GM23338 (cell line): ENCODE measurements at regions not wholly inside any gene's neighbourhood (a gene's known extent, or its start where the extent isn't known, plus 50 kb on each side); places are given as distances from the start of the nearest gene placed in this dataset.

Experiments
- ATAC-seq: fragments of 200-7000 bp; cut with Tn5 transposase; 3 replicates; pipeline ENCODE4 v1.9.1; 2020
- DNase-seq: peaks from one replicate; pipeline ENCODE4 v3.0.0-alpha.2; 2015; ENCODE audit warnings: low spot score
- H2AFZ ChIP-seq: fragments of 200-600 bp; sonication (generic); 2 replicates; pipeline ENCODE4 v1.8.0; 2016; ENCODE audit warnings: antibody characterized with exemption, mild to moderate bottlenecking, moderate library complexity
- H3F3A ChIP-seq: fragments of 200-600 bp; sonication (generic); replicated peaks from 2 replicates; pipeline ENCODE4 v1.8.0; 2017; ENCODE audit warnings: antibody characterized with exemption, mixed run types, low read depth
- H3K27ac ChIP-seq: fragments of 200-600 bp; sonication (generic); 2 replicates; pipeline ENCODE4 v1.6.1; 2016; ENCODE audit warnings: low read depth
- H3K27me3 ChIP-seq: fragments of 200-600 bp; sonication (generic); 2 replicates; pipeline ENCODE4 v1.8.0; 2016; ENCODE audit warnings: mild to moderate bottlenecking, mixed run types, moderate library complexity; ENCODE audit not compliant: insufficient read depth
- H3K36me3 ChIP-seq: fragments of 200-600 bp; sonication (generic); 2 replicates; pipeline ENCODE4 v1.8.0; 2016; ENCODE audit warnings: mild to moderate bottlenecking; ENCODE audit not compliant: insufficient read depth
- H3K4me1 ChIP-seq: fragments of 200-600 bp; sonication (generic); 2 replicates; pipeline ENCODE4 v1.8.0; 2016; ENCODE audit warnings: mild to moderate bottlenecking, moderate library complexity; ENCODE audit not compliant: insufficient read depth
- H3K4me2 ChIP-seq: fragments of 200-600 bp; sonication (generic); 2 replicates; pipeline ENCODE4 v1.7.1; 2017; ENCODE audit warnings: mixed run types
- H3K4me3 ChIP-seq: fragments of 200-600 bp; sonication (generic); 2 replicates; pipeline ENCODE4 v1.6.1; 2016; ENCODE audit warnings: mixed run types
- H3K79me2 ChIP-seq: fragments of 200-600 bp; sonication (generic); replicated peaks from 2 replicates; pipeline ENCODE4 v1.8.0; 2017; ENCODE audit warnings: mild to moderate bottlenecking; ENCODE audit not compliant: insufficient read depth
- H3K9me2 ChIP-seq: fragments of 200-600 bp; sonication (generic); 2 replicates; pipeline ENCODE4 v1.8.0; 2017; ENCODE audit not compliant: insufficient read depth
- H4K20me1 ChIP-seq: fragments of 200-600 bp; sonication (generic); replicated peaks from 2 replicates; pipeline ENCODE4 v1.8.0; 2017; ENCODE audit warnings: mild to moderate bottlenecking; ENCODE audit not compliant: insufficient read depth
- H3K27ac Mint-ChIP-seq: 2 replicates; pipeline ENCODE4 v1.8.0; 2020; ENCODE audit warnings: inconsistent platforms, mild to moderate bottlenecking, moderate library complexity, mixed read lengths
- H3K27me3 Mint-ChIP-seq: 3 replicates; pipeline ENCODE4 v1.8.0; 2022; ENCODE audit warnings: low read depth, mild to moderate bottlenecking, moderate library complexity, mixed read lengths, inconsistent platforms; ENCODE audit not compliant: insufficient read depth, poor library complexity
- H3K36me3 Mint-ChIP-seq: 3 replicates; pipeline ENCODE4 v1.8.0; 2021; ENCODE audit warnings: low read depth, mild to moderate bottlenecking, inconsistent platforms, moderate library complexity, mixed read lengths
- H3K4me1 Mint-ChIP-seq: 3 replicates; pipeline ENCODE4 v1.8.0; 2020; ENCODE audit warnings: mild to moderate bottlenecking, inconsistent platforms, mixed read lengths
- H3K4me3 Mint-ChIP-seq: 3 replicates; pipeline ENCODE4 v1.8.0; 2021; ENCODE audit warnings: moderate library complexity, mild to moderate bottlenecking, inconsistent platforms, mixed read lengths
- H3K9me3 Mint-ChIP-seq: 3 replicates; pipeline ENCODE4 v1.8.0; 2020; ENCODE audit warnings: moderate library complexity, mild to moderate bottlenecking, inconsistent platforms, mixed read lengths
- CREB1 ChIP-seq: fragments of 250-450 bp; sonication (Bioruptor Pico); IDR thresholded peaks from 2 replicates; pipeline ENCODE4 v1.5.0; 2020; ENCODE audit warnings: low read depth, mild to moderate bottlenecking, moderate library complexity
- CTCF ChIP-seq, 2 experiments: fragments of 200-600 bp in 1 of 2; sonication (generic) in 1 of 2; conservative IDR thresholded peaks; 2 replicates each; pipeline versions ENCODE4 v1.5.1 to v1.6.1; 2016 to 2017; ENCODE audit warnings: antibody characterized with exemption in 2 of 2, low read depth in 2 of 2, mild to moderate bottlenecking in 2 of 2, moderate library complexity in 1 of 2
- ETS1 ChIP-seq: IDR thresholded peaks from 2 replicates; pipeline ENCODE4 v1.6.1; 2016; ENCODE audit warnings: antibody characterized with exemption
- EZH2 ChIP-seq: fragments of 200-600 bp; sonication (generic); IDR thresholded peaks from one replicate; pipeline ENCODE4 v1.8.0; 2017; ENCODE audit warnings: antibody characterized with exemption, mild to moderate bottlenecking, low read depth; ENCODE audit not compliant: unreplicated experiment
- EZH2phosphoT487 ChIP-seq: fragments of 200-600 bp; sonication (generic); IDR thresholded peaks from one replicate; pipeline ENCODE4 v1.8.1; 2018; ENCODE audit warnings: antibody characterized with exemption; ENCODE audit not compliant: unreplicated experiment
- JUNB ChIP-seq: IDR thresholded peaks from one replicate; pipeline ENCODE4 v1.6.1; 2016; ENCODE audit warnings: antibody characterized with exemption; ENCODE audit not compliant: unreplicated experiment
- NANOG ChIP-seq: IDR thresholded peaks from 2 replicates; pipeline ENCODE4 v1.6.1; 2016; ENCODE audit warnings: antibody characterized with exemption, borderline replicate concordance
- POLR2AphosphoS5 ChIP-seq: IDR thresholded peaks from 2 replicates; pipeline ENCODE4 v1.6.1; 2016; ENCODE audit warnings: antibody characterized with exemption, low read depth
- REST ChIP-seq: IDR thresholded peaks from one replicate; pipeline ENCODE4 v1.6.1; 2018; ENCODE audit warnings: antibody characterized with exemption; ENCODE audit not compliant: unreplicated experiment
- STAT1 ChIP-seq: IDR thresholded peaks from one replicate; pipeline ENCODE4 v1.6.1; 2016; ENCODE audit warnings: antibody characterized with exemption; ENCODE audit not compliant: unreplicated experiment
- ZNF114 ChIP-seq: fragments of 250-450 bp; sonication (Bioruptor Pico); IDR thresholded peaks from 2 replicates; pipeline ENCODE4 v1.5.0; 2020; ENCODE audit warnings: mild to moderate bottlenecking, moderate library complexity
- ZNF331 ChIP-seq: fragments of 250-450 bp; sonication (Bioruptor Pico); IDR thresholded peaks from 2 replicates; pipeline ENCODE4 v1.5.0; 2020; ENCODE audit warnings: low read depth, mild to moderate bottlenecking, moderate library complexity
- ZNF462 ChIP-seq: fragments of 250-450 bp; sonication (Bioruptor Pico); IDR thresholded peaks from 2 replicates; pipeline ENCODE4 v1.5.0; 2020; ENCODE audit warnings: mild to moderate bottlenecking, moderate library complexity

GRCh38 chr15:36332896-36333295 lies 246.5 kb upstream of the CDIN1 start:
- Histone ChIP-seq H3K4me1 (no peaks in the 10 kb centered on the region), H3K4me3 (no peak overlapping the region), H2AFZ (no peak overlapping the region), H3K36me3 (no peaks in the 10 kb centered on the region), H3K27ac (no peak overlapping the region), H4K20me1 (no peaks in the 10 kb centered on the region), H3K4me2 (no peak overlapping the region), H3F3A (no peaks in the 10 kb centered on the region), H3K9me2 (peaks cover 9% of the 10 kb centered on the region; the same call in 1 of the 2 replicates), H3K27me3 (no peaks in the 10 kb centered on the region), H3K79me2 (no peaks in the 10 kb centered on the region)
- Mint-ChIP-seq H3K4me1 (peaks cover 4% of the 10 kb centered on the region), H3K27ac (no peak overlapping the region), H3K27me3 (no peaks in the 10 kb centered on the region), H3K36me3 (no peaks in the 10 kb centered on the region; the same call in 2 of the 3 replicates), H3K4me3 (no peak overlapping the region), H3K9me3 (peaks cover 4% of the 10 kb centered on the region; the same call in 1 of the 3 replicates)
- ATAC-seq (no peak), DNase-seq (no peak)
- TF ChIP-seq CTCF (conservative IDR thresholded peaks at IDR 0.05; ENCODE audit: low read depth in 2 of 2) (no peak), EZH2phosphoT487 (no peak), STAT1 (no peak), ETS1 (no peak), REST (no peak), EZH2 (no peak), ZNF114 (CRISPR knock-in tag) (no peak), NANOG (no peak), POLR2AphosphoS5 (no peak), ZNF331 (no peak), ZNF462 (CRISPR knock-in tag) (no peak), CREB1 (CRISPR knock-in tag) (no peak), JUNB (no peak)
